CD14-positive monocyte (primary cell): ENCODE measurements at regions not wholly inside any gene's neighbourhood (a gene's known extent, or its start where the extent isn't known, plus 50 kb on each side); places are given as distances from the start of the nearest gene placed in this dataset.

Experiments
- DNase-seq, 3 donors: peaks; one replicate each; pipeline ENCODE4 v3.0.0-alpha.2; 2011 to 2022
- H2AFZ ChIP-seq: 2 replicates; pipeline ENCODE4 v1.6.0; 2012; ENCODE audit warnings: mild to moderate bottlenecking, low read depth, low read length, inconsistent platforms; ENCODE audit not compliant: insufficient read depth, poor library complexity, severe bottlenecking
- H3K27ac ChIP-seq, 2 donors: 1 replicate in 1 of 2; 2 replicates in 1 of 2; pipeline ENCODE4 v1.5.1; 2012 to 2013; ENCODE audit warnings: low read length in 2 of 2, control low read depth in 1 of 2, inconsistent platforms in 1 of 2, low read depth in 1 of 2, mild to moderate bottlenecking in 1 of 2
- H3K27me3 ChIP-seq, 2 donors: one replicate each; pipeline versions ENCODE4 v1.6.0 to v1.6.1; 2011 to 2013; ENCODE audit warnings: low read length in 2 of 2; ENCODE audit not compliant: control insufficient read depth in 2 of 2, insufficient read depth in 2 of 2
- H3K36me3 ChIP-seq, 2 donors: replicated peaks in 1 of 2; 1 replicate in 1 of 2; 2 replicates in 1 of 2; pipeline versions ENCODE4 v1.5.1 to v1.6.1; 2012 to 2013; ENCODE audit warnings: low read length in 2 of 2, control low read depth in 1 of 2, inconsistent platforms in 1 of 2, mild to moderate bottlenecking in 1 of 2; ENCODE audit not compliant: insufficient read depth in 2 of 2, control insufficient read depth in 1 of 2
- H3K4me1 ChIP-seq, 2 donors: 1 replicate in 1 of 2; 2 replicates in 1 of 2; pipeline versions ENCODE4 v1.5.1 to v1.6.1; 2012 to 2013; ENCODE audit warnings: low read length in 2 of 2, control low read depth in 1 of 2, inconsistent platforms in 1 of 2, mild to moderate bottlenecking in 1 of 2, moderate library complexity in 1 of 2; ENCODE audit not compliant: insufficient read depth in 2 of 2, control insufficient read depth in 1 of 2
- H3K4me2 ChIP-seq: replicated peaks from 2 replicates; pipeline ENCODE3; 2012; ENCODE audit warnings: low read length, moderate library complexity, mild to moderate bottlenecking; ENCODE audit not compliant: poor library complexity, severe bottlenecking; ENCODE audit errors: extremely low read depth
- H3K4me3 ChIP-seq, 3 experiments: fragments of 200-600 bp in 1 of 3; sonication (generic) in 1 of 3; replicated peaks in 1 of 3; 1 replicate in 2 of 3; 2 replicates in 1 of 3; pipeline ENCODE4 v1.5.1; 2011 to 2013; ENCODE audit warnings: low read length in 3 of 3, mild to moderate bottlenecking in 3 of 3, control low read depth in 2 of 3, low read depth in 2 of 3, inconsistent platforms in 1 of 3, moderate library complexity in 1 of 3
- H3K79me2 ChIP-seq: 2 replicates; pipeline ENCODE4 v1.6.0; 2012; ENCODE audit warnings: mild to moderate bottlenecking, control low read depth, inconsistent platforms, low read length, moderate library complexity; ENCODE audit not compliant: insufficient read depth
- H3K9ac ChIP-seq: 2 replicates; pipeline ENCODE4 v1.6.0; 2017; ENCODE audit warnings: low read length, mild to moderate bottlenecking; ENCODE audit not compliant: insufficient read depth, poor library complexity, severe bottlenecking
- H3K9me3 ChIP-seq, 2 donors: replicated peaks in 1 of 2; 1 replicate in 1 of 2; 2 replicates in 1 of 2; pipeline versions ENCODE4 v1.5.1 to v1.6.1; 2012 to 2013; ENCODE audit warnings: low read length in 2 of 2, control low read depth in 1 of 2; ENCODE audit not compliant: control insufficient read depth in 1 of 2, insufficient read depth in 1 of 2
- H4K20me1 ChIP-seq: 2 replicates; pipeline ENCODE4 v1.6.0; 2012; ENCODE audit warnings: mild to moderate bottlenecking, low read length, control low read depth, moderate library complexity; ENCODE audit not compliant: insufficient read depth
- H3K27ac Mint-ChIP-seq, 7 donors: one replicate each; pipeline ENCODE4 v1.8.0; 2020; ENCODE audit warnings: mild to moderate bottlenecking in 7 of 7, mixed read lengths in 7 of 7, moderate library complexity in 6 of 7, inconsistent platforms in 2 of 7
- H3K27me3 Mint-ChIP-seq, 3 donors: one replicate each; pipeline ENCODE4 v1.8.0; 2021 to 2022; ENCODE audit warnings: low read depth in 3 of 3, mild to moderate bottlenecking in 3 of 3, mixed read lengths in 3 of 3, moderate library complexity in 3 of 3, inconsistent platforms in 1 of 3
- H3K36me3 Mint-ChIP-seq, 2 donors: one replicate each; pipeline ENCODE4 v1.8.0; 2020; ENCODE audit warnings: mixed read lengths in 2 of 2, inconsistent platforms in 1 of 2, mild to moderate bottlenecking in 1 of 2
- H3K4me1 Mint-ChIP-seq: one replicate; pipeline ENCODE4 v1.8.0; 2020; ENCODE audit warnings: mild to moderate bottlenecking, mixed read lengths
- H3K4me3 Mint-ChIP-seq, 2 donors: one replicate each; pipeline ENCODE4 v1.8.0; 2020; ENCODE audit warnings: mild to moderate bottlenecking in 2 of 2, mixed read lengths in 2 of 2, moderate library complexity in 1 of 2
- H3K9me3 Mint-ChIP-seq, 7 donors: one replicate each; pipeline ENCODE4 v1.8.0; 2020 to 2022; ENCODE audit warnings: mixed read lengths in 7 of 7, mild to moderate bottlenecking in 6 of 7, moderate library complexity in 6 of 7, inconsistent platforms in 2 of 7
- CTCF ChIP-seq: fragments of 200-600 bp; IDR thresholded peaks from one replicate; pipeline ENCODE4 v1.8.0; 2022; ENCODE audit warnings: antibody characterized with exemption, mild to moderate bottlenecking
- whole genome bisulfite sequencing: methylation state at CpG from one replicate; pipeline ENCODE4 v1.1.5; 2013; ENCODE audit warnings: missing lambda C conversion rate; ENCODE audit not compliant: insufficient coverage; 5-methylcytosine and 5-hydroxymethylcytosine counted together
- intact Hi-C, 2 donors: fragments of 100-400 bp; cut with micrococcal nuclease; formaldehyde crosslinking; loops; one replicate each; pipeline versions ENCODE4 v1.15.0 to v1.15.1; 2023

- peak overlapping the region in 1 of 3 experiments; percentile 54 for H3K4me3 ChIP-seq
- Mint-ChIP-seq H3K36me3 (peaks cover 0 to 4% of the 10 kb centered on the region in 2 donors), H3K27ac (peak overlapping the region; percentile 23 to 79 (median 69)), H3K9me3 (peaks cover 0 to 8% (median 2%) of the 10 kb centered on the region in 7 donors), H3K4me3 (peak overlapping the region; percentile 66 to 85), H3K4me1 (peaks cover 32% of the 10 kb centered on the region), H3K27me3 (peaks cover 3 to 13% (median 4%) of the 10 kb centered on the region in 3 donors)
- H3K36me3 ChIP-seq = no peaks in the 10 kb centered on the region
- H3K27ac ChIP-seq = peak overlapping the region in 1 of 2 donors; percentile 60
- H3K9ac ChIP-seq = peak overlapping the region; percentile 25
- H3K27me3 ChIP-seq = peaks cover 5 to 6% of the 10 kb centered on the region in 2 donors
- H3K4me2 ChIP-seq = peak overlapping the region; percentile 61
- H2AFZ ChIP-seq = peak overlapping the region; percentile 86
- no peaks in the 10 kb centered on the region for H4K20me1 ChIP-seq
- intact Hi-C loops = no loop called here
- no peaks in the 10 kb centered on the region for H3K79me2 ChIP-seq
- peaks cover 32 to 34% of the 10 kb centered on the region in 2 donors for H3K4me1 ChIP-seq
- H3K9me3 ChIP-seq = no peaks in the 10 kb centered on the region
- 0% methylated on average over 2 of the region's 6 CpGs for WGBS
- no peak for TF ChIP-seq CTCF
- peak; percentile 24 to 47 (median 41) for DNase-seq
These were observed 58.1 kb upstream of the CCDC190 start for GRCh38 chr1:162919034-162919433.

GRCh38 chr1:162918151-162918754, 57.3 kb upstream of the CCDC190 start:
- Histone ChIP-seq H3K27ac (peak overlapping the region in 1 of 2 donors; percentile 60), H4K20me1 (no peaks in the 10 kb centered on the region), H2AFZ (peak overlapping the region; percentile 86), H3K9ac (no peak overlapping the region), H3K27me3 (peaks cover 2% of the 10 kb centered on the region in 2 donors), H3K4me1 (peaks cover 32 to 34% of the 10 kb centered on the region in 2 donors), H3K79me2 (no peaks in the 10 kb centered on the region), H3K4me2 (no peak overlapping the region), H3K9me3 (peaks cover 0 to 5% of the 10 kb centered on the region in 2 donors), H3K36me3 (no peaks in the 10 kb centered on the region), H3K4me3 (no peak overlapping the region)
- Mint-ChIP-seq H3K4me1 (peaks cover 32% of the 10 kb centered on the region), H3K9me3 (peaks cover 0 to 10% (median 4%) of the 10 kb centered on the region in 7 donors), H3K27me3 (peaks cover 3 to 11% (median 4%) of the 10 kb centered on the region in 3 donors), H3K36me3 (peaks cover 0 to 4% of the 10 kb centered on the region in 2 donors), H3K4me3 (no peak overlapping the region), H3K27ac (peak overlapping the region in 4 of 7 donors; percentile 56 to 79 (median 71))
- WGBS = 83% methylated on average over 4 of the region's 8 CpGs
- intact Hi-C loops = no loop called here
- DNase-seq = no peak
- TF ChIP-seq CTCF = no peak
